Activated B cell treated with CpG ODN at 0.5 μM for 24 hours (primary cell): ENCODE measurements at regions not wholly inside any gene's neighbourhood (a gene's known extent, or its start where the extent isn't known, plus 50 kb on each side); places are given as distances from the start of the nearest gene placed in this dataset.

Experiments used
- ATAC-seq: fragments of 200-7000 bp; cut with Tn5 transposase; one replicate; pipeline ENCODE4 v1.10.0; 2021; ENCODE audit warnings: low read depth, mild to moderate bottlenecking, moderate library complexity
- CTCF ChIA-PET: fragments of 350-600 bp; sonication (Branson Sonifier 250); formaldehyde crosslinking; loops from one replicate; lab custom pipeline; 2021; ENCODE audit warnings: antibody characterized with exemption; lab: Charles Lee
- POLR2A ChIA-PET: fragments of 350-600 bp; sonication (Branson Sonifier 250); formaldehyde crosslinking; loops from one replicate; lab custom pipeline; 2021; ENCODE audit warnings: antibody characterized with exemption; lab: Charles Lee
- DNase-seq: peaks from one replicate; pipeline ENCODE4 v3.0.0; 2022
- H3K27ac Mint-ChIP-seq: one replicate; pipeline ENCODE4 v1.8.0; 2020; ENCODE audit warnings: mixed read lengths
- H3K27me3 Mint-ChIP-seq: one replicate; pipeline ENCODE4 v1.8.0; 2021; ENCODE audit warnings: mixed read lengths
- H3K36me3 Mint-ChIP-seq: one replicate; pipeline ENCODE4 v1.8.0; 2021; ENCODE audit warnings: low read depth, mixed read lengths
- H3K4me1 Mint-ChIP-seq: one replicate; pipeline ENCODE4 v1.8.0; 2021; ENCODE audit warnings: mixed read lengths
- H3K4me3 Mint-ChIP-seq: one replicate; pipeline ENCODE4 v1.8.0; 2020; ENCODE audit warnings: mild to moderate bottlenecking, mixed read lengths
- H3K9me3 Mint-ChIP-seq: one replicate; pipeline ENCODE4 v1.8.0; 2020; ENCODE audit warnings: mixed read lengths
- intact Hi-C: fragments of 100-400 bp; cut with micrococcal nuclease; formaldehyde crosslinking; loops from one replicate; pipeline ENCODE4 v1.15.1; 2024
- TF ChIP-seq, protein P1 (sequence below): fragments of 200-600 bp; IDR thresholded peaks from one replicate; pipeline ENCODE4 v1.8.0; 2022; ENCODE audit warnings: antibody characterized with exemption, mild to moderate bottlenecking

DNA sequence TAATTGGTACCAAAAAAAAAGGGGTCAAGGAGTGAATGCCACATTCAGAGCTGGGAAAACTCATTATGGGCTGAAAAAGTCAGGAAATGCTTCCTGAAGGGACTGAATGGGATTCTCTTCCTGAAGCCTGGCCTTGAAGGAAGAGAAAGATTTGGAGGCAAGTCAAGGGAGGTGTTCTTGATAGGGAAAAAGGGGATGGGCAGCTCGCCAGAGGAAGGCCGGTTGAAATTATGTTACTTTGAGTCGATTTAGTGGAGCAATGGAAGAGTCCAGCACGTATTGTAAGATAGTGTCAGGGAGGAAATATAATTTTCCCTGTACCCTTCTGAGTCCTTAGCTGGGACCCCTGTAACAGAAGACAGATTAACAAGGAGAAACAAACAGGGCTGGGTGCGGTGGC, 94.1 kb upstream of the CALM2 start:
- ATAC-seq: no peak
- TF ChIP-seq, protein P1, sequence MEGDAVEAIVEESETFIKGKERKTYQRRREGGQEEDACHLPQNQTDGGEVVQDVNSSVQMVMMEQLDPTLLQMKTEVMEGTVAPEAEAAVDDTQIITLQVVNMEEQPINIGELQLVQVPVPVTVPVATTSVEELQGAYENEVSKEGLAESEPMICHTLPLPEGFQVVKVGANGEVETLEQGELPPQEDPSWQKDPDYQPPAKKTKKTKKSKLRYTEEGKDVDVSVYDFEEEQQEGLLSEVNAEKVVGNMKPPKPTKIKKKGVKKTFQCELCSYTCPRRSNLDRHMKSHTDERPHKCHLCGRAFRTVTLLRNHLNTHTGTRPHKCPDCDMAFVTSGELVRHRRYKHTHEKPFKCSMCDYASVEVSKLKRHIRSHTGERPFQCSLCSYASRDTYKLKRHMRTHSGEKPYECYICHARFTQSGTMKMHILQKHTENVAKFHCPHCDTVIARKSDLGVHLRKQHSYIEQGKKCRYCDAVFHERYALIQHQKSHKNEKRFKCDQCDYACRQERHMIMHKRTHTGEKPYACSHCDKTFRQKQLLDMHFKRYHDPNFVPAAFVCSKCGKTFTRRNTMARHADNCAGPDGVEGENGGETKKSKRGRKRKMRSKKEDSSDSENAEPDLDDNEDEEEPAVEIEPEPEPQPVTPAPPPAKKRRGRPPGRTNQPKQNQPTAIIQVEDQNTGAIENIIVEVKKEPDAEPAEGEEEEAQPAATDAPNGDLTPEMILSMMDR: no peak
- Mint-ChIP-seq H3K36me3 (no peaks in the 10 kb centered on the region), H3K4me3 (no peak overlapping the region), H3K27ac (no peak overlapping the region), H3K9me3 (no peaks in the 10 kb centered on the region), H3K27me3 (no peaks in the 10 kb centered on the region), H3K4me1 (peaks cover 25% of the 10 kb centered on the region)
- CTCF ChIA-PET: interaction anchor here (0.5 to 2.1 kb wide), 3 partner anchors 11 to 281 kb away, joined by 3 to 9 read pairs (median 4); no protein-coding TSS in a partner anchor
- no peak for DNase-seq
- POLR2A ChIA-PET: interaction anchor here (0.7 to 0.9 kb wide), 2 partner anchors 91 to 270 kb away, joined by 3 to 4 read pairs; no protein-coding TSS in a partner anchor
- intact Hi-C loops: no loop called here

DNA sequence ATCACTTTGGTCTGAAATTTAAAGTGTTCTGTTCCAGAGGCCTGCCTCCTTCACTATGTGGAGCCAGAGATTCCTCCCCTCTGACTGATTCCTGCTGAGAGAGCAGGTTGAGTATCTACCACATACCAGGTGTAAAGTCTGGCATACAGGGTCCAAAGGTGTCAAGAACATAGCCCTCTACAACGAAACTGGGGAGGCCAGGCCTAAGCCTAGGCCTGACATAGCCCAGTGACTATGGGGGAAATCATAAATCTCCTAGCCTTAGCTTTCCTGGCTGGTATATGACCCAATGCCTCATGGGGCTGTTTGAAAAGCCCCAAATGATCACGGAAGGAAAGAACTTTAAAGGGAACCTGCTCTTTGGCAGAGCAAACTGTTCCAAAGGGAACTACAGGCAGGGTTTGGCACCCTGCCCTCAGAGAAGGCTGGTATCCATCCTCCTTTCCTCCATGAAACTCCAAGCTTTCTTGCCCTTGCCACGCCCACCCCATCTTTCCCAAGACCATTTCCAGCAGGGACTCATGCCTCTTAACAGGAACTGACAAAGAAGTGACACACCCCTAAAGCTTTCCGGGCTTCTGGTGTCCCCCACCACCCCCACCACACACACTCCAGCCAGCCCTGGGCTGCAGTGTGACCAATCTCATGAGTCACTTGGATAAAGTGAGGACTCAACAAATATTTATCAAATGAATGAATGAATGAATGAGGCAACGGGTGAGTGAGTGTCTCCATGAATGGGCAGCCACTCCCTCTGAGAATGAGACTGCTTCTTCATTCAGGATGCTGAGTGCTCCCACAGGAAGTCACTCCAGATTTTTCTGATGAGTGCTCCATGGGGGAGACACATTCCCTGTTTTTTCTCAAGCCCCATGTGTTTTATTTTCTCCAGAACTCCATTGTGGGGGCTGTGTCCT, 93.3 kb upstream of the CALM2 start:
- peaks cover 25% of the 10 kb centered on the region for H3K4me1 Mint-ChIP-seq
- H3K27me3 Mint-ChIP-seq: no peaks in the 10 kb centered on the region

DNA sequence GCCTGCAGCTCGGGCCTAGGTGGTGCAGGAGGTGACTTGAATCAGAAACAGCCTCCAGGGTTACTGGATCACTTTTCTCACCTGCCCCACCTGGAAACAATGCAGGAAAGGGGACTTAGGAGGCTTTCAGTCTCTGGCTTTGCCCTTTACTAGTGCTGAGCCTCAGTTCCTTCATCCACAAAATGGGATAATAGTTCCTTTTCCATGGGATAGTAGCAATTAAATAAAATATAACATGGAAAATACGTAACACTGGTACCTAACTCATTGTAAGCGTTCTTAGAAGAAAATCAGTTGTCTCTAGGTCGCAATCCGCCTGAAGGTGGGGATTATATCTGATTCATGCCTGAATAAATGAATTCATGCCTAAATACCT, 91.4 kb upstream of the CALM2 start:
- DNase-seq (no peak), ATAC-seq (no peak)
- H3K4me1 Mint-ChIP-seq: peaks cover 23% of the 10 kb centered on the region
- ChIA-PET CTCF (no interaction called here), POLR2A (no interaction called here)
- H3K27ac Mint-ChIP-seq: no peak overlapping the region
- TF ChIP-seq, protein P1: no peak
- H3K9me3 Mint-ChIP-seq: no peaks in the 10 kb centered on the region
- no peaks in the 10 kb centered on the region for H3K27me3 Mint-ChIP-seq
- H3K4me3 Mint-ChIP-seq: no peak overlapping the region
- intact Hi-C loops: no loop called here
- no peaks in the 10 kb centered on the region for H3K36me3 Mint-ChIP-seq

More for the DNA sequence above, 93.3 kb upstream of the CALM2 start:
- TF ChIP-seq, protein P1: no peak
- DNase-seq (no peak), ATAC-seq (no peak)
- CTCF ChIA-PET: interaction anchor here (2.1 kb wide), 1 partner anchor 280 kb away, joined by 9 read pairs; no protein-coding TSS in a partner anchor
- POLR2A ChIA-PET: interaction anchor here (0.6 kb wide), 1 partner anchor 506 kb away, joined by 15 read pairs; no protein-coding TSS in a partner anchor
- intact Hi-C loops: no loop called here
- Mint-ChIP-seq H3K36me3 (no peaks in the 10 kb centered on the region), H3K9me3 (no peaks in the 10 kb centered on the region), H3K27ac (no peak overlapping the region), H3K4me3 (no peak overlapping the region)

DNA sequence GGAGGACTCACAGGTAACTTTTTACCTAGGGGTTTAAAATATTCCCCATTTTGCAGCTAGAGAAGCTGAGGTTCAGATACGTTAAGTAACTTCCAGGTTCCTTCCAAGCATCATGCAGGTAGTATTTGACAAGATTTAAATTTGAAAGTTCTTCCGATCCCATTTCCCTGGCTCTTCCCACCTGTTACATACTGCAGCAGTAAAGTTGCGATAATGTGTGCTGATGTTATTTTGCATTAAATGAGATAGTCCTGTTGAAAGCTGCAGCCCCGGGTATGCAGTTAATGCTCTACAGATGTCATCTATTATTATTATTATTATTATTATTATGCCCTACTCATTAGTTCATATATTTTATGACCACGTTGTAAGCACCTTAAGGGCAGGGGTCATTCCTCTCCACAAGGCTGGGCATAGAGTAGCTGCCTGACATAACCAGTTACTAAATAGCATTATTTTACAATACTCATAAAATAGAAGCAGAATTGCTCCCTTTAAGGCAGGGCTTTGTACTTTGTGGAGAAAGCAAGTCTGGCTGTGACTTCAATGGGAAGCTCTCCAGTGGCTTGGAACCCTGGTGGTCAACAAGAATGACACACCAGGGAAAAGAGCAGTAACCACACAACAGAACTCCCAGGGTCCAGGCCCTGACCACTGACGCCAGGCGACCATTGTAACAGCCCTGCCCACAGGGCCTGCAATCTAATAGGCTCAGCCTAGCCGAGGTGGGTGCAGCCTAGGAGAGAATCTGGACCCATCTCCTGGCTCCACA, 90.8 kb upstream of the CALM2 start:
- TF ChIP-seq, protein P1: no peak
- no peaks in the 10 kb centered on the region for H3K36me3 Mint-ChIP-seq
- no peak for DNase-seq
- ATAC-seq: no peak
- no peaks in the 10 kb centered on the region for H3K9me3 Mint-ChIP-seq
- ChIA-PET POLR2A (no interaction called here), CTCF (interaction anchor here (0.6 kb wide), 1 partner anchor 798 kb away, joined by 4 read pairs; no protein-coding TSS in a partner anchor)
- intact Hi-C loops: no loop called here
- H3K4me3 Mint-ChIP-seq: no peak overlapping the region
- H3K27me3 Mint-ChIP-seq: no peaks in the 10 kb centered on the region
- no peak overlapping the region for H3K27ac Mint-ChIP-seq
- peaks cover 19% of the 10 kb centered on the region for H3K4me1 Mint-ChIP-seq
